Gastrocnemius medialis (tissue), 4 donors: ENCODE measurements at regions not wholly inside any gene's neighbourhood (a gene's known extent, or its start where the extent isn't known, plus 50 kb on each side); places are given as distances from the start of the nearest gene placed in this dataset.
"Not testable (repeated sequence)": the region's sequence is repeated elsewhere in the genome, so short reads cannot be mapped to it uniquely, and the experiment has no call there.

ENCODE experiments used
- ATAC-seq, 2 donors: fragments of 150-250 bp; one replicate each; pipeline ENCODE4 v1.9.1; 2016
- DNase-seq, 2 donors: peaks; one replicate each; pipeline ENCODE4 v3.0.0-alpha.2; 2019
- H3K27ac ChIP-seq, 4 donors: fragments of 200-600 bp; sonication (generic); 1 replicate in 1 of 4; 2 replicates in 3 of 4; pipeline ENCODE4 v1.5.1; 2016 to 2018; ENCODE audit warnings: mild to moderate bottlenecking in 2 of 4, moderate library complexity in 1 of 4
- H3K27me3 ChIP-seq, 3 donors: fragments of 200-600 bp; sonication (generic) in 2 of 3; 1 replicate in 1 of 3; 2 replicates in 2 of 3; pipeline versions ENCODE4 v1.5.1 to v1.6.0; 2016 to 2019; ENCODE audit warnings: mild to moderate bottlenecking in 1 of 3, moderate library complexity in 1 of 3
- H3K36me3 ChIP-seq, 2 donors: fragments of 200-600 bp; sonication (generic) in 1 of 2; one replicate each; pipeline ENCODE4 v1.5.1; 2017 to 2018
- H3K4me1 ChIP-seq, 2 donors: fragments of 200-600 bp; sonication (generic) in 1 of 2; one replicate each; pipeline ENCODE4 v1.5.1; 2016 to 2017; ENCODE audit warnings: mild to moderate bottlenecking in 2 of 2
- H3K4me3 ChIP-seq, 4 donors: fragments of 200-600 bp; sonication (generic) in 3 of 4; 1 replicate in 1 of 4; 2 replicates in 3 of 4; pipeline ENCODE4 v1.5.1; 2016 to 2019; ENCODE audit warnings: mild to moderate bottlenecking in 2 of 4
- H3K9me3 ChIP-seq, 3 donors: fragments of 200-600 bp; sonication (generic) in 2 of 3; 1 replicate in 1 of 3; 2 replicates in 2 of 3; pipeline ENCODE4 v1.5.1; 2016 to 2019
- POLR2A ChIP-seq, 2 donors: fragments of 450-650 bp; IDR thresholded peaks; one replicate each; pipeline ENCODE4 v1.6.1; 2017; ENCODE audit warnings: antibody characterized with exemption in 2 of 2, mild to moderate bottlenecking in 2 of 2, moderate library complexity in 2 of 2
- in situ Hi-C, 4 donors: fragments of 200-750 bp; cut with MboI; loops; one replicate each; pipeline versions ENCODE4 v1.15.0 to v1.8.0; 2017; ENCODE audit warnings: low sequenced_read_pairs in 4 of 4
- intact Hi-C: fragments of 100-400 bp; cut with DNase I; formaldehyde crosslinking; loops from one replicate; pipeline ENCODE4 v1.15.1; 2023; ENCODE audit warnings: low total_unique reads
- TF ChIP-seq, protein P1 (sequence below), 5 experiments: fragments of 450-650 bp in 3 of 5; fragments of 200-600 bp in 2 of 5; sonication (generic) in 2 of 5; IDR thresholded peaks in 4 of 5; conservative IDR thresholded peaks in 1 of 5; 1 replicate in 4 of 5; 2 replicates in 1 of 5; pipeline ENCODE4 v1.5.1; 2016 to 2019; ENCODE audit warnings: antibody characterized with exemption in 5 of 5, mild to moderate bottlenecking in 3 of 5, moderate library complexity in 3 of 5

DNA sequence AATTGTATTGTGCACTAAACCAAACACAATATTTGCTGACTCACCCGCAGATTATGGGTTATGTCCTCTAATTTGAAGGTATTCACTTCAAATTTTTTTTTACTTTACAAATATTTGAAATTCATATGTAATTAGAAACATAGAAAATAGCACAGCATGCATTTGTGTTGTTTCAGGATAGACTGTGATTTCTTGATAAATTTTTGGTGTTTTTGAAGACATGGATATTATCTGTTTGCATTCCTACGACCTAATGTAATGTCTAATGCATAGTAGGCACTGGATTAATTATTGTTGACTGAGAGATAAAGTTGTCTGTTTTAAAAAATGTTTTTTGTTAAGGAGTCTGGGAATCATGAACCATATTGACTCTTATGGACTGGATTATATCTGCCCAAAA lies 850.2 kb downstream of the BRINP3 start:
- intact Hi-C loops (no loop called here), in situ Hi-C loops (no loop called here)
- Histone ChIP-seq H3K27me3 (no peaks in the 10 kb centered on the region), H3K27ac (no peak overlapping the region), H3K9me3 (no peaks in the 10 kb centered on the region), H3K4me3 (no peak overlapping the region), H3K36me3 (no peaks in the 10 kb centered on the region), H3K4me1 (no peaks in the 10 kb centered on the region)
- DNase-seq (no peak), ATAC-seq (no peak)
- TF ChIP-seq POLR2A (IDR thresholded peaks at IDR 0.05): no peak
- TF ChIP-seq, protein P1, sequence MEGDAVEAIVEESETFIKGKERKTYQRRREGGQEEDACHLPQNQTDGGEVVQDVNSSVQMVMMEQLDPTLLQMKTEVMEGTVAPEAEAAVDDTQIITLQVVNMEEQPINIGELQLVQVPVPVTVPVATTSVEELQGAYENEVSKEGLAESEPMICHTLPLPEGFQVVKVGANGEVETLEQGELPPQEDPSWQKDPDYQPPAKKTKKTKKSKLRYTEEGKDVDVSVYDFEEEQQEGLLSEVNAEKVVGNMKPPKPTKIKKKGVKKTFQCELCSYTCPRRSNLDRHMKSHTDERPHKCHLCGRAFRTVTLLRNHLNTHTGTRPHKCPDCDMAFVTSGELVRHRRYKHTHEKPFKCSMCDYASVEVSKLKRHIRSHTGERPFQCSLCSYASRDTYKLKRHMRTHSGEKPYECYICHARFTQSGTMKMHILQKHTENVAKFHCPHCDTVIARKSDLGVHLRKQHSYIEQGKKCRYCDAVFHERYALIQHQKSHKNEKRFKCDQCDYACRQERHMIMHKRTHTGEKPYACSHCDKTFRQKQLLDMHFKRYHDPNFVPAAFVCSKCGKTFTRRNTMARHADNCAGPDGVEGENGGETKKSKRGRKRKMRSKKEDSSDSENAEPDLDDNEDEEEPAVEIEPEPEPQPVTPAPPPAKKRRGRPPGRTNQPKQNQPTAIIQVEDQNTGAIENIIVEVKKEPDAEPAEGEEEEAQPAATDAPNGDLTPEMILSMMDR (IDR thresholded peaks at IDR 0.05 in 4 of 5, conservative IDR thresholded peaks at IDR 0.05 in 1 of 5): no peak

DNA sequence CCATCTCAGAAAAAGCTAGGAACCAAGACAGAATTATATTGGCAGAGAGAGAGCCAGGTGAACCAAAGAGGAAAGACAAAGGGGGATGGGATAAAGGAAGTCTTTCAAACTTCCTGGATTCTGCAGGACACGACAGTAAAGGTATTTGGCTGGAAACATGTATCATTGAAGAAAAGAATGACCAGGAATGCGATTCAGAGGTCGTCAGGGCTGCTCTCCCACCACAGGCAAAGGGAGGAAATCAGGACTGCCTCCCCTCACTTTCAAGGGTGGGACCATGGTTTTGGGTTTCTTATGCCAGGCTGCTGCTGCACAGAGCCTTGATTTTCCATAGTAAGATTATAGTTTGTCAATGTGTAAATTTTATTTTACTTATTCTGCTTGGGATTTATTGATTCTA lies 848.8 kb downstream of the BRINP3 start:
- TF ChIP-seq, protein P1 (IDR thresholded peaks at IDR 0.05 in 4 of 5, conservative IDR thresholded peaks at IDR 0.05 in 1 of 5): no peak
- TF ChIP-seq POLR2A (IDR thresholded peaks at IDR 0.05): no peak
- no peak overlapping the region for H3K4me3 ChIP-seq
- no peak overlapping the region for H3K27ac ChIP-seq
- no peaks in the 10 kb centered on the region for H3K9me3 ChIP-seq
- intact Hi-C loops: no loop called here
- no peaks in the 10 kb centered on the region for H3K4me1 ChIP-seq
- ATAC-seq (no peak), DNase-seq (no peak)
- no peaks in the 10 kb centered on the region for H3K36me3 ChIP-seq
- in situ Hi-C loops: no loop called here
- no peaks in the 10 kb centered on the region for H3K27me3 ChIP-seq

DNA sequence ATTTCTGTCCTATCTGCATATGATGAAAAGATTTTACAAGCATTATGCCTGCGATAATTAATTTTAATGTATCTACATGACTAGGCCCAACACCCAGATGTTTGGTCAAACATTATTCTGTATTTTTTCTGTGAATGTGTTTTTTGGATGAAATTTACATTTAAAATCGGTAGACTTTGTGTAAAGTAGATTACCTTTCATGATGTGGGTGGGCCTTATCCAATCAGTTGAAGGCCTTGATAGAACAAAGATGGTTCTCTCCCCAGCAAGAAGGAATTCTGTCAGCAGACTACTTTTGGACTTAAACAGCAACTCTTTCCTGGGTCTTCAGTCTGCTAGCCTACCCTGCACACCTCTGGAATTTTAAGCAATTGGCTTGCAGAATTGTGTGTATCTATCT lies 844.0 kb downstream of the BRINP3 start:
- no peak for TF ChIP-seq POLR2A (IDR thresholded peaks at IDR 0.05)
- TF ChIP-seq, protein P1 (IDR thresholded peaks at IDR 0.05 in 4 of 5, conservative IDR thresholded peaks at IDR 0.05 in 1 of 5): no peak
- intact Hi-C loops: no loop called here
- Histone ChIP-seq H3K27ac (no peak overlapping the region), H3K4me1 (no peaks in the 10 kb centered on the region), H3K4me3 (no peak overlapping the region), H3K36me3 (no peaks in the 10 kb centered on the region), H3K9me3 (no peaks in the 10 kb centered on the region), H3K27me3 (no peaks in the 10 kb centered on the region)
- no peak for DNase-seq
- no peak for ATAC-seq
- in situ Hi-C loops: no loop called here

DNA sequence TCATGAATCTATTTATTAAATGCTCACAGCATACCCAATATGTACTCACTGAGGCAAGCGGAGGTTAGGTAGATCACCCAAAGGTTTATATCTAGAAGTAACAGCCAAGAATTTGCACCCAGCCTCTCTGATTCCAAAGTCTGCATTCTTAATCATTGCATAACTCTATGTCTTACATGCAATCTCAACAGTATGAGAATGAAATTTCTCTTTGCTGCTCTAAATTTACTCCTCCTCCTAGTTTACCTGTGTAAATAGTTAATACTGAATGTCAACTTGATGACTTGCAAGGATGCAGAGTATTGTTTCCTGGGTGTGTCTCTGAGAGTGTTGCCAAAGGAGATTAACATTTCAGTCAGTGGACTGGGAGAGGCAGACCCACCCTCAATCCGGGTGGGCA lies 840.6 kb downstream of the BRINP3 start:
- DNase-seq: no peak
- Histone ChIP-seq H3K9me3 (no peaks in the 10 kb centered on the region), H3K36me3 (no peaks in the 10 kb centered on the region), H3K4me1 (no peaks in the 10 kb centered on the region), H3K27me3 (no peaks in the 10 kb centered on the region), H3K4me3 (no peak overlapping the region), H3K27ac (no peak overlapping the region)
- in situ Hi-C loops (no loop called here), intact Hi-C loops (no loop called here)
- ATAC-seq: no peak
- TF ChIP-seq POLR2A (IDR thresholded peaks at IDR 0.05): no peak
- TF ChIP-seq, protein P1 (IDR thresholded peaks at IDR 0.05 in 4 of 5, conservative IDR thresholded peaks at IDR 0.05 in 1 of 5): no peak

DNA sequence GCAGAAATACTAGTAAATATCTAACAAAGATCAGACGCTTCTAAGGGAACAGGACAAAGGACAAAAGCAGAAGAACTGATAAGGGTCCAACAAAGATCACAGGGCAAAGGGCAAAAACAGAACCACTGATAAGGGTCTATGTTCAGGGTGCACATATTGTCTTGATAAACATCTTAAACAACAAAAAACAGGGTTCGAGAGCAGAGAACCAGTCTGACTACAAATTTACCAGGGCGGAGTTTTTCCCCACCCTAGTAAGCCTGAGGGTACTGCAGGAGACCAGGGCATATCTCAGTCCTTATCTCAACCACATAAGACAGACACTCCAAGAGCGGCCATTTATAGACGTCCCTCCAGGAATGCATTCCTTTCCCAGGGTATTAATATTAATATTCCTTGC lies 833.5 kb downstream of the BRINP3 start:
- DNase-seq, intact Hi-C loops, in situ Hi-C loops, ATAC-seq, H3K27me3 ChIP-seq, H3K4me3 ChIP-seq, H3K9me3 ChIP-seq, H3K27ac ChIP-seq, H3K36me3 ChIP-seq, H3K4me1 ChIP-seq: not testable (repeated sequence)
